GM23338 (cell line): ENCODE measurements at regions not wholly inside any gene's neighbourhood (a gene's known extent, or its start where the extent isn't known, plus 50 kb on each side); places are given as distances from the start of the nearest gene placed in this dataset.

Experiments used
- ATAC-seq: fragments of 200-7000 bp; cut with Tn5 transposase; 3 replicates; pipeline ENCODE4 v1.9.1; 2020
- DNase-seq: peaks from one replicate; pipeline ENCODE4 v3.0.0-alpha.2; 2015; ENCODE audit warnings: low spot score
- H2AFZ ChIP-seq: fragments of 200-600 bp; sonication (generic); 2 replicates; pipeline ENCODE4 v1.8.0; 2016; ENCODE audit warnings: antibody characterized with exemption, mild to moderate bottlenecking, moderate library complexity
- H3F3A ChIP-seq: fragments of 200-600 bp; sonication (generic); replicated peaks from 2 replicates; pipeline ENCODE4 v1.8.0; 2017; ENCODE audit warnings: antibody characterized with exemption, mixed run types, low read depth
- H3K27ac ChIP-seq: fragments of 200-600 bp; sonication (generic); 2 replicates; pipeline ENCODE4 v1.6.1; 2016; ENCODE audit warnings: low read depth
- H3K27me3 ChIP-seq: fragments of 200-600 bp; sonication (generic); 2 replicates; pipeline ENCODE4 v1.8.0; 2016; ENCODE audit warnings: mild to moderate bottlenecking, mixed run types, moderate library complexity; ENCODE audit not compliant: insufficient read depth
- H3K36me3 ChIP-seq: fragments of 200-600 bp; sonication (generic); 2 replicates; pipeline ENCODE4 v1.8.0; 2016; ENCODE audit warnings: mild to moderate bottlenecking; ENCODE audit not compliant: insufficient read depth
- H3K4me1 ChIP-seq: fragments of 200-600 bp; sonication (generic); 2 replicates; pipeline ENCODE4 v1.8.0; 2016; ENCODE audit warnings: mild to moderate bottlenecking, moderate library complexity; ENCODE audit not compliant: insufficient read depth
- H3K4me2 ChIP-seq: fragments of 200-600 bp; sonication (generic); 2 replicates; pipeline ENCODE4 v1.7.1; 2017; ENCODE audit warnings: mixed run types
- H3K4me3 ChIP-seq: fragments of 200-600 bp; sonication (generic); 2 replicates; pipeline ENCODE4 v1.6.1; 2016; ENCODE audit warnings: mixed run types
- H3K79me2 ChIP-seq: fragments of 200-600 bp; sonication (generic); replicated peaks from 2 replicates; pipeline ENCODE4 v1.8.0; 2017; ENCODE audit warnings: mild to moderate bottlenecking; ENCODE audit not compliant: insufficient read depth
- H3K9me2 ChIP-seq: fragments of 200-600 bp; sonication (generic); 2 replicates; pipeline ENCODE4 v1.8.0; 2017; ENCODE audit not compliant: insufficient read depth
- H4K20me1 ChIP-seq: fragments of 200-600 bp; sonication (generic); replicated peaks from 2 replicates; pipeline ENCODE4 v1.8.0; 2017; ENCODE audit warnings: mild to moderate bottlenecking; ENCODE audit not compliant: insufficient read depth
- H3K27ac Mint-ChIP-seq: 2 replicates; pipeline ENCODE4 v1.8.0; 2020; ENCODE audit warnings: inconsistent platforms, mild to moderate bottlenecking, moderate library complexity, mixed read lengths
- H3K27me3 Mint-ChIP-seq: 3 replicates; pipeline ENCODE4 v1.8.0; 2022; ENCODE audit warnings: low read depth, mild to moderate bottlenecking, moderate library complexity, mixed read lengths, inconsistent platforms; ENCODE audit not compliant: insufficient read depth, poor library complexity
- H3K36me3 Mint-ChIP-seq: 3 replicates; pipeline ENCODE4 v1.8.0; 2021; ENCODE audit warnings: low read depth, mild to moderate bottlenecking, inconsistent platforms, moderate library complexity, mixed read lengths
- H3K4me1 Mint-ChIP-seq: 3 replicates; pipeline ENCODE4 v1.8.0; 2020; ENCODE audit warnings: mild to moderate bottlenecking, inconsistent platforms, mixed read lengths
- H3K4me3 Mint-ChIP-seq: 3 replicates; pipeline ENCODE4 v1.8.0; 2021; ENCODE audit warnings: moderate library complexity, mild to moderate bottlenecking, inconsistent platforms, mixed read lengths
- H3K9me3 Mint-ChIP-seq: 3 replicates; pipeline ENCODE4 v1.8.0; 2020; ENCODE audit warnings: moderate library complexity, mild to moderate bottlenecking, inconsistent platforms, mixed read lengths
- CREB1 ChIP-seq: fragments of 250-450 bp; sonication (Bioruptor Pico); IDR thresholded peaks from 2 replicates; pipeline ENCODE4 v1.5.0; 2020; ENCODE audit warnings: low read depth, mild to moderate bottlenecking, moderate library complexity
- CTCF ChIP-seq, 2 experiments: fragments of 200-600 bp in 1 of 2; sonication (generic) in 1 of 2; conservative IDR thresholded peaks; 2 replicates each; pipeline versions ENCODE4 v1.5.1 to v1.6.1; 2016 to 2017; ENCODE audit warnings: antibody characterized with exemption in 2 of 2, low read depth in 2 of 2, mild to moderate bottlenecking in 2 of 2, moderate library complexity in 1 of 2
- ETS1 ChIP-seq: IDR thresholded peaks from 2 replicates; pipeline ENCODE4 v1.6.1; 2016; ENCODE audit warnings: antibody characterized with exemption
- EZH2 ChIP-seq: fragments of 200-600 bp; sonication (generic); IDR thresholded peaks from one replicate; pipeline ENCODE4 v1.8.0; 2017; ENCODE audit warnings: antibody characterized with exemption, mild to moderate bottlenecking, low read depth; ENCODE audit not compliant: unreplicated experiment
- EZH2phosphoT487 ChIP-seq: fragments of 200-600 bp; sonication (generic); IDR thresholded peaks from one replicate; pipeline ENCODE4 v1.8.1; 2018; ENCODE audit warnings: antibody characterized with exemption; ENCODE audit not compliant: unreplicated experiment
- JUNB ChIP-seq: IDR thresholded peaks from one replicate; pipeline ENCODE4 v1.6.1; 2016; ENCODE audit warnings: antibody characterized with exemption; ENCODE audit not compliant: unreplicated experiment
- NANOG ChIP-seq: IDR thresholded peaks from 2 replicates; pipeline ENCODE4 v1.6.1; 2016; ENCODE audit warnings: antibody characterized with exemption, borderline replicate concordance
- POLR2AphosphoS5 ChIP-seq: IDR thresholded peaks from 2 replicates; pipeline ENCODE4 v1.6.1; 2016; ENCODE audit warnings: antibody characterized with exemption, low read depth
- REST ChIP-seq: IDR thresholded peaks from one replicate; pipeline ENCODE4 v1.6.1; 2018; ENCODE audit warnings: antibody characterized with exemption; ENCODE audit not compliant: unreplicated experiment
- STAT1 ChIP-seq: IDR thresholded peaks from one replicate; pipeline ENCODE4 v1.6.1; 2016; ENCODE audit warnings: antibody characterized with exemption; ENCODE audit not compliant: unreplicated experiment
- ZNF114 ChIP-seq: fragments of 250-450 bp; sonication (Bioruptor Pico); IDR thresholded peaks from 2 replicates; pipeline ENCODE4 v1.5.0; 2020; ENCODE audit warnings: mild to moderate bottlenecking, moderate library complexity
- ZNF331 ChIP-seq: fragments of 250-450 bp; sonication (Bioruptor Pico); IDR thresholded peaks from 2 replicates; pipeline ENCODE4 v1.5.0; 2020; ENCODE audit warnings: low read depth, mild to moderate bottlenecking, moderate library complexity
- ZNF462 ChIP-seq: fragments of 250-450 bp; sonication (Bioruptor Pico); IDR thresholded peaks from 2 replicates; pipeline ENCODE4 v1.5.0; 2020; ENCODE audit warnings: mild to moderate bottlenecking, moderate library complexity

- Mint-ChIP-seq H3K27me3 (peaks cover 2% of the 10 kb centered on the region), H3K27ac (no peak overlapping the region), H3K4me1 (no peaks in the 10 kb centered on the region), H3K9me3 (no peaks in the 10 kb centered on the region), H3K4me3 (no peak overlapping the region), H3K36me3 (no peaks in the 10 kb centered on the region)
- Histone ChIP-seq H3K36me3 (no peaks in the 10 kb centered on the region), H2AFZ (no peak overlapping the region), H3K27ac (no peak overlapping the region), H3K4me2 (no peak overlapping the region), H4K20me1 (no peaks in the 10 kb centered on the region), H3K4me3 (no peak overlapping the region), H3K4me1 (no peaks in the 10 kb centered on the region), H3K79me2 (no peaks in the 10 kb centered on the region), H3K9me2 (no peaks in the 10 kb centered on the region), H3F3A (no peaks in the 10 kb centered on the region), H3K27me3 (no peaks in the 10 kb centered on the region)
- no peak for TF ChIP-seq EZH2phosphoT487
- no peak for TF ChIP-seq JUNB
- no peak for TF ChIP-seq CTCF (conservative IDR thresholded peaks at IDR 0.05; ENCODE audit: low read depth in 2 of 2)
- TF ChIP-seq REST, result no peak
- TF ChIP-seq ZNF331, result no peak
- TF ChIP-seq EZH2, result no peak
- TF ChIP-seq STAT1, result no peak
- no peak for TF ChIP-seq ETS1
- no peak for TF ChIP-seq NANOG
- TF ChIP-seq CREB1, result no peak
- TF ChIP-seq ZNF462 (CRISPR knock-in tag), result no peak
- TF ChIP-seq POLR2AphosphoS5, result no peak
- no peak for TF ChIP-seq ZNF114
- DNase-seq, result no peak
- ATAC-seq, result no peak
Measured at GRCh38 chr11:27178859-27179258, 138.2 kb downstream of the BBOX1 start.
